Prostate gland (tissue), 2 donors: ENCODE measurements at regions not wholly inside any gene's neighbourhood (a gene's known extent, or its start where the extent isn't known, plus 50 kb on each side); places are given as distances from the start of the nearest gene placed in this dataset.

Experiments
- CTCF ChIP-seq, 4 experiments: fragments of 200-600 bp in 2 of 4; fragments of 450-650 bp in 2 of 4; sonication (generic) in 2 of 4; IDR thresholded peaks; 1 replicate in 3 of 4; 2 replicates in 1 of 4; pipeline ENCODE4 v1.5.1; 2016 to 2019; ENCODE audit warnings: antibody characterized with exemption in 4 of 4, mild to moderate bottlenecking in 2 of 4, moderate library complexity in 2 of 4
- POLR2AphosphoS5 ChIP-seq: sonication (generic); formaldehyde crosslinking; IDR thresholded peaks from one replicate; pipeline ENCODE4 v1.6.1; 2017; ENCODE audit warnings: antibody characterized with exemption

GRCh38 chr13:85690368-85690767 is 108.9 kb downstream of the SLITRK6 start:
- TF ChIP-seq CTCF (IDR thresholded peaks at IDR 0.05) = no peak
- no peak for TF ChIP-seq POLR2AphosphoS5
